ENCODE measurements at regions not wholly inside any gene's neighbourhood (a gene's known extent, or its start where the extent isn't known, plus 50 kb on each side); places are given as distances from the start of the nearest gene placed in this dataset.
A peak's percentile ranks its signal among the peaks of the same experiment; 100 is the strongest.

- no peak for TF ChIP-seq CTCF (IDR thresholded peaks at IDR 0.05)
- Mint-ChIP-seq H3K27me3 (no peaks in the 10 kb centered on the region), H3K36me3 (ENCODE audit: low read depth) (no peaks in the 10 kb centered on the region), H3K27ac (no peak overlapping the region), H3K4me3 (no peak overlapping the region), H3K4me1 (ENCODE audit: low read depth) (peaks cover 4% of the 10 kb centered on the region), H3K9me3 (no peaks in the 10 kb centered on the region)
- H3K36me3 ChIP-seq (ENCODE audit: insufficient read depth, low read length): no peaks in the 10 kb centered on the region
- H3K27ac ChIP-seq (ENCODE audit: low read depth in 1 of 2, low read length in 2 of 2): no peak overlapping the region
- peaks cover 0 to 3% of the 10 kb centered on the region in 2 experiments for H3K9me3 ChIP-seq (ENCODE audit: control insufficient read depth in 1 of 2, insufficient read depth in 1 of 2, low read length in 2 of 2)
- DNase-seq: peak in 2 of 14 experiments; percentile 18 to 28
- H3K27me3 ChIP-seq (ENCODE audit: control insufficient read depth in 1 of 2, insufficient read depth in 2 of 2, low read length in 2 of 2): no peaks in the 10 kb centered on the region
- H3K4me1 ChIP-seq (ENCODE audit: insufficient read depth, low read length): peaks cover 5% of the 10 kb centered on the region
- ATAC-seq (ENCODE audit: poor library complexity): no peak
- ChIA-PET CTCF (no interaction called here), POLR2A (no interaction called here)
- H3K4me3 ChIP-seq (ENCODE audit: low read length): no peak overlapping the region
- intact Hi-C loops (cut with DNase I, micrococcal nuclease): no loop called here
Measured at GRCh38 chr1:235056937-235057336, 71.7 kb downstream of the TOMM20 start.

GRCh38 chr1:235054936-235055335, 73.7 kb downstream of the TOMM20 start:
- Mint-ChIP-seq H3K27me3 (no peaks in the 10 kb centered on the region), H3K4me1 (ENCODE audit: low read depth) (no peaks in the 10 kb centered on the region), H3K4me3 (no peak overlapping the region), H3K9me3 (no peaks in the 10 kb centered on the region), H3K27ac (no peak overlapping the region), H3K36me3 (ENCODE audit: low read depth) (no peaks in the 10 kb centered on the region)
- POLR2A ChIA-PET: interaction anchor here (0.6 kb wide), 1 partner anchor 69 kb away, joined by 3 read pairs; no protein-coding TSS in a partner anchor
- no peaks in the 10 kb centered on the region for H3K27me3 ChIP-seq (ENCODE audit: control insufficient read depth in 1 of 2, insufficient read depth in 2 of 2, low read length in 2 of 2)
- intact Hi-C loops (cut with DNase I, micrococcal nuclease): loop anchor here in 1 of 2 experiments (5.0 kb wide), 1 partner anchor 148 kb away; no protein-coding TSS in a partner anchor
- peaks cover 0 to 3% of the 10 kb centered on the region in 2 experiments for H3K9me3 ChIP-seq (ENCODE audit: control insufficient read depth in 1 of 2, insufficient read depth in 1 of 2, low read length in 2 of 2)
- DNase-seq: no peak
- CTCF ChIA-PET: interaction anchor here (1.2 kb wide), 1 partner anchor 29 kb away, joined by 3 read pairs; no protein-coding TSS in a partner anchor
- ATAC-seq (ENCODE audit: poor library complexity): no peak
- no peaks in the 10 kb centered on the region for H3K36me3 ChIP-seq (ENCODE audit: insufficient read depth, low read length)
- H3K4me1 ChIP-seq (ENCODE audit: insufficient read depth, low read length): no peaks in the 10 kb centered on the region
- no peak overlapping the region for H3K27ac ChIP-seq (ENCODE audit: low read depth in 1 of 2, low read length in 2 of 2)
- no peak for TF ChIP-seq CTCF (IDR thresholded peaks at IDR 0.05)
- no peak overlapping the region for H3K4me3 ChIP-seq (ENCODE audit: low read length)

- ATAC-seq (ENCODE audit: poor library complexity) (no peak), DNase-seq (no peak)
- intact Hi-C loops (cut with DNase I, micrococcal nuclease): loop anchor here in 1 of 2 experiments (5.0 kb wide), 1 partner anchor 147 kb away; no protein-coding TSS in a partner anchor
- Histone ChIP-seq H3K4me3 (ENCODE audit: low read length) (no peak overlapping the region), H3K27me3 (ENCODE audit: control insufficient read depth in 1 of 2, insufficient read depth in 2 of 2, low read length in 2 of 2) (no peaks in the 10 kb centered on the region), H3K27ac (ENCODE audit: low read depth in 1 of 2, low read length in 2 of 2) (no peak overlapping the region), H3K9me3 (ENCODE audit: control insufficient read depth in 1 of 2, insufficient read depth in 1 of 2, low read length in 2 of 2) (peaks cover 0 to 3% of the 10 kb centered on the region in 2 experiments), H3K4me1 (ENCODE audit: insufficient read depth, low read length) (no peaks in the 10 kb centered on the region), H3K36me3 (ENCODE audit: insufficient read depth, low read length) (no peaks in the 10 kb centered on the region)
- Mint-ChIP-seq H3K36me3 (ENCODE audit: low read depth) (no peaks in the 10 kb centered on the region), H3K4me3 (no peak overlapping the region), H3K4me1 (ENCODE audit: low read depth) (no peaks in the 10 kb centered on the region), H3K9me3 (no peaks in the 10 kb centered on the region), H3K27me3 (no peaks in the 10 kb centered on the region), H3K27ac (no peak overlapping the region)
- TF ChIP-seq CTCF (IDR thresholded peaks at IDR 0.05): no peak
- CTCF ChIA-PET: interaction anchor here (1.2 kb wide), 1 partner anchor 29 kb away, joined by 3 read pairs; no protein-coding TSS in a partner anchor
- POLR2A ChIA-PET: interaction anchor here (0.6 kb wide), 1 partner anchor 68 kb away, joined by 3 read pairs; no protein-coding TSS in a partner anchor
Measured at GRCh38 chr1:235054466-235054865, 74.2 kb downstream of the TOMM20 start.
